Glomerular endothelial cell (primary cell): ENCODE measurements at regions not wholly inside any gene's neighbourhood (a gene's known extent, or its start where the extent isn't known, plus 50 kb on each side); places are given as distances from the start of the nearest gene placed in this dataset.

Experiments used
- DNase-seq: peaks from one replicate; pipeline ENCODE4 v3.0.0-alpha.2; 2011; ENCODE audit warnings: low read depth, low spot score; ENCODE audit errors: extremely low read depth

DNA sequence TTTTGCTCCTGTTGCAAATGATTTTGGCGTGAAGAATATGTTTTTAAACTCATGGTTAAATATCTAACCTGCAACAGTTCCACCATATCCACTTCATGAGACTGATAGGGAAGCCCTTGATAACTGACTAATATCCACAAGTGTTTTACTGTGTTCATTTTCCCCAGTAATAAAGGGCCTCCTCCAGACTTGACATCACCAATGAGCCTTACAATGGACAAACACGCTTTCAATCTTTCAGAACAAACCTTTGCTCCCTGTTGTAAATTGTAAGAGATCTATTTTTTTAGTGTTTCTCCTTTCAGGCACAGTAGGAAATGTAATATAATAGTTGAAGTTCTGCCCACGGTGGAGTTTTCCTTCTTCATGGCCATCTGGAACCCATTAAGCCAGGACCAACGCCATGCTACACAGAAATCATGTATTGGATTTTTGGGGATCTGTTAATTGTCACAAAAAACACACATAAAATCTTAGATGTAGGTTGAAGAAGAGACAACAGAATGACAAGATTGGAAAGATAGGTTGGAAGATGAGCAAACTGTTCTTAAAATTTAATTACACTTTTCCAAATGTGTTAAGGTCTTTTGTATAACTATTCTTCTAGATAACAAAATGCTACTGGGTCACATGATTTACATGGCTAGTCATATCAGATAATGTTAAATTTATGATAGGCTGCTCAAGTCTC is 1030.1 kb downstream of the FSTL5 start:
- DNase-seq = no peak

DNA sequence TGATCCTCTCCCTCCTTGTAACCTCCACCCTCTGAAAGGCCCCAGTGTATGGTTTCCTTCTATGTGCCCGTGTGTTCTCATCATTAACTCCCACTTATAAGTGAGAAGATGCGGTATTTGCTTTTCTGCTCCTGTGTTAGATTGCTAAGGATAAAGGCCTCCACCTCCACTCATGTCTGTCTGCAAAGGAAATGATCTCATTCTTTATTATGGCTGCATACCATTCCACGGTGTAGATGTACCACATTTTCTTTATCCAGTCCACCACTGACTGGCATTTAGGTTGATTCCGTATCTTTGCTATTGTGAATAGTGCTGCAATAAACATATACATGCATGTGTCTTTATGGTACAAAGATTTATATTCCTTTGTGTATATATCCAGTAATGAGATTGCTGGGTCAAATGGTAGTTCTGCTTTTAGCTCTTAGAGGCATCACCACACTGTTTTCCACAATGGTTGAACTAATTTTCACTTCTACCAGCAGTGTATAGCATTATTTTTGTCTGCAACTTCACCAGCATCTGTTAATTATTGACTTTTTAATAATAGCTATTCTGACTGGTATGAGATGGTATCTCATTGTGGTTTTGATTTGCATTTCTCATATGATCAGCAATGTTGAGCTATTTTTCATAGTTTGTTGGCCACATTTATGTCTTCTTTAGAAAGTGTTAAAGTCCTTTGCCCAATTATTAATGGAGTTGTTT is 1030.9 kb downstream of the FSTL5 start:
- DNase-seq = no peak

DNA sequence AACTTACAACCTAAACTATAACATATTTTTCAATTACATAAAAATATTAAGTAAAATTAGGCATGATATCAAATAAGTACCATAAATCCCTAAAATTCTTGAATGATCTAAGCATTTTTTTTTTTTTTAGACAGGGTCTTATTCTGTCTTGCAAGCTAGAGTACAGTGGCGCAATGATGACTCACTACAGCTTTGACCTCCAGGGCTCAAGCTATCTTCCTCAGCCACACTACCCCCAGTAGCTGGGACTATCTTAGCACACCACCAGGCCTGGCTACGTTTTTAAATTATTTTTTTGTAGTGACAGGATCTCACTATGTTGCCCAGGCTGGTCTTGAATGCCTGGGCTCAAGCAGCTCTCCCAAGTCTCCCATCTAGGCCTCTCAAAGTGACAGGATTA is 1042.3 kb downstream of the FSTL5 start:
- no peak for DNase-seq

DNA sequence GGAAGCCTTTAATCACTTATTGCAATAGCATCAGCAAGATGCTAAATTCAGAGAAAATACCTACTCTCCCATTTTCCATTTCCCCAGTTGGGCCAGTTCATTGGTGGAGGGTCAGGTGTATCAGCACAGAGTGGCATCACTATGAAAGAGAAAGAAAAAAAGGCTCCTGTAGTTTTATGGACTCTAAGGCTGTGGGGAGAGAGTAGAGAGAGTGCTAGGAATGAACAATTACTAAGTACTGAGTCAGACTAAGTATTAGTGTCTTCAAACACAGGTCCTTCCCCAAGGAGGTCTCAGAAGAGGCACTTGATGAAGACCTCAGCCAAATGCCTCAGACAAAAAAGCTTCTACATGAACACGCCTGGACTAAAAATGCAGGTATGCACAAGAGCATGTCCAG is 1061.9 kb downstream of the FSTL5 start:
- DNase-seq = no peak

DNA sequence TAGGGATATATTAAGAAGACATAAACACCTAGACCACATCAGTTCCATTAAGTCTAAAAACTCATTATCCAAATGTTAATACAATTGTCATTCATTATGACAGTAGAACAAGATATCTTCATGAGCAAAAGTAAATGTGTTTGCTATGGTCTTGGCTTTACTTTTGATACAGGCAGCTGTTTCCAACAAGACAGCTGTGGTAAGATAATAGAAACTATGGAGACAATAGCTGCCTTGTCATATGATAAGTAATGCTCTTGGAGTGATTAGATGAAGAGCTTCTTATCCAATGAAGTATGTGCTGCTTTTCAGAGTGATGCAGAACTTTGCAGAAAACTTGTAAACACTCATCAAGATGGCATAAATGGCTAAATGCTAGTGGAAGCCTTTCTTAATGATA is 1066.0 kb downstream of the FSTL5 start:
- DNase-seq = no peak

DNA sequence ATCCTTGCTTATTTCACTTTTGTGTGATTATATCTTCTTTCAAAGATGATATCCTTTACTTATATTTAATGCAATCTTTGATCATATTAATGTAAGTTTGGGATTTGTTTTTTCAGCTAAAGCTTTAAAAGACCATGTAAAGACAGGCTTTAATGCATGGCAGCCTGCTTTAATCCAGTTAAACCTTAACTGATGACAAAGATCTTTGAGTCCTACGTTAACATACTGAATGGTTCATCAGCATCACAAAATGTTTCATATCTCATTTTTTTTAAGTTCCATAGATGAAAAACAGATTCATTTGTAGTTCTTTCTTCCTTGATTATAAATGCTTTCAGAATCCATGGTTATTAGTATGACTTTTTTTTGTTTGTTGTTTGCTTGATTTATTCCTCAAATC is 1102.8 kb downstream of the FSTL5 start:
- no peak for DNase-seq
